HepG2 (cell line): ENCODE measurements at regions not wholly inside any gene's neighbourhood (a gene's known extent, or its start where the extent isn't known, plus 50 kb on each side); places are given as distances from the start of the nearest gene placed in this dataset.

Experiments used
- EZH2 ChIP-seq: conservative IDR thresholded peaks from 2 replicates; pipeline ENCODE4 v1.6.1; 2012; ENCODE audit warnings: mild to moderate bottlenecking, low read depth, low read length, moderate library complexity
- SAFB2 ChIP-seq: sonication (generic); formaldehyde crosslinking; IDR thresholded peaks from 2 replicates; pipeline ENCODE4 v1.5.1; 2020; ENCODE audit warnings: missing genetic modification reagents, low read depth, mild to moderate bottlenecking, borderline replicate concordance
- SALL2 ChIP-seq: sonication (generic); formaldehyde crosslinking; IDR thresholded peaks from 2 replicates; pipeline ENCODE4 v1.8.1; 2023; ENCODE audit warnings: mild to moderate bottlenecking, missing genetic modification reagents, inconsistent platforms
- TF ChIP-seq, protein P1 (sequence below): sonication (generic); formaldehyde crosslinking; IDR thresholded peaks from 2 replicates; pipeline ENCODE4 v1.4.0; 2020; ENCODE audit warnings: missing genetic modification reagents
- TF ChIP-seq, protein P2 (sequence below): IDR thresholded peaks from 2 replicates; pipeline ENCODE4 v1.6.1; 2016; ENCODE audit warnings: low read depth, borderline replicate concordance
- TF ChIP-seq, protein P3 (sequence below): sonication (generic); formaldehyde crosslinking; IDR thresholded peaks from 2 replicates; pipeline ENCODE4 v1.5.1; 2020; ENCODE audit warnings: missing genetic modification reagents, mild to moderate bottlenecking, borderline replicate concordance

- no peak for TF ChIP-seq SALL2
- TF ChIP-seq, protein P1, sequence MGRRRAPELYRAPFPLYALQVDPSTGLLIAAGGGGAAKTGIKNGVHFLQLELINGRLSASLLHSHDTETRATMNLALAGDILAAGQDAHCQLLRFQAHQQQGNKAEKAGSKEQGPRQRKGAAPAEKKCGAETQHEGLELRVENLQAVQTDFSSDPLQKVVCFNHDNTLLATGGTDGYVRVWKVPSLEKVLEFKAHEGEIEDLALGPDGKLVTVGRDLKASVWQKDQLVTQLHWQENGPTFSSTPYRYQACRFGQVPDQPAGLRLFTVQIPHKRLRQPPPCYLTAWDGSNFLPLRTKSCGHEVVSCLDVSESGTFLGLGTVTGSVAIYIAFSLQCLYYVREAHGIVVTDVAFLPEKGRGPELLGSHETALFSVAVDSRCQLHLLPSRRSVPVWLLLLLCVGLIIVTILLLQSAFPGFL (CRISPR knock-in tag) = no peak
- TF ChIP-seq SAFB2 (CRISPR knock-in tag) = no peak
- no peak for TF ChIP-seq EZH2
- TF ChIP-seq, protein P2, sequence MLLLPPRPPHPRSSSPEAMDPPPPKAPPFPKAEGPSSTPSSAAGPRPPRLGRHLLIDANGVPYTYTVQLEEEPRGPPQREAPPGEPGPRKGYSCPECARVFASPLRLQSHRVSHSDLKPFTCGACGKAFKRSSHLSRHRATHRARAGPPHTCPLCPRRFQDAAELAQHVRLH = no peak
- TF ChIP-seq, protein P3, sequence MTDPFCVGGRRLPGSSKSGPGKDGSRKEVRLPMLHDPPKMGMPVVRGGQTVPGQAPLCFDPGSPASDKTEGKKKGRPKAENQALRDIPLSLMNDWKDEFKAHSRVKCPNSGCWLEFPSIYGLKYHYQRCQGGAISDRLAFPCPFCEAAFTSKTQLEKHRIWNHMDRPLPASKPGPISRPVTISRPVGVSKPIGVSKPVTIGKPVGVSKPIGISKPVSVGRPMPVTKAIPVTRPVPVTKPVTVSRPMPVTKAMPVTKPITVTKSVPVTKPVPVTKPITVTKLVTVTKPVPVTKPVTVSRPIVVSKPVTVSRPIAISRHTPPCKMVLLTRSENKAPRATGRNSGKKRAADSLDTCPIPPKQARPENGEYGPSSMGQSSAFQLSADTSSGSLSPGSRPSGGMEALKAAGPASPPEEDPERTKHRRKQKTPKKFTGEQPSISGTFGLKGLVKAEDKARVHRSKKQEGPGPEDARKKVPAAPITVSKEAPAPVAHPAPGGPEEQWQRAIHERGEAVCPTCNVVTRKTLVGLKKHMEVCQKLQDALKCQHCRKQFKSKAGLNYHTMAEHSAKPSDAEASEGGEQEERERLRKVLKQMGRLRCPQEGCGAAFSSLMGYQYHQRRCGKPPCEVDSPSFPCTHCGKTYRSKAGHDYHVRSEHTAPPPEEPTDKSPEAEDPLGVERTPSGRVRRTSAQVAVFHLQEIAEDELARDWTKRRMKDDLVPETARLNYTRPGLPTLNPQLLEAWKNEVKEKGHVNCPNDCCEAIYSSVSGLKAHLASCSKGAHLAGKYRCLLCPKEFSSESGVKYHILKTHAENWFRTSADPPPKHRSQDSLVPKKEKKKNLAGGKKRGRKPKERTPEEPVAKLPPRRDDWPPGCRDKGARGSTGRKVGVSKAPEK (CRISPR knock-in tag) = no peak
Observed at GRCh38 chr5:155069961-155070360, 56.4 kb downstream of the KIF4B start.
